Hepatocyte (in vitro differentiated cells): ENCODE measurements at regions not wholly inside any gene's neighbourhood (a gene's known extent, or its start where the extent isn't known, plus 50 kb on each side); places are given as distances from the start of the nearest gene placed in this dataset.

ENCODE experiments used
- DNase-seq: peaks from one replicate; pipeline ENCODE4 v3.0.0-alpha.2; 2016; ENCODE audit warnings: low spot score
- H2AFZ ChIP-seq: fragments of 200-600 bp; sonication (generic); 2 replicates; pipeline ENCODE4 v1.6.0; 2016; ENCODE audit warnings: antibody characterized with exemption, mild to moderate bottlenecking
- H3K27ac ChIP-seq: fragments of 200-600 bp; sonication (generic); 2 replicates; pipeline ENCODE4 v1.5.1; 2016; ENCODE audit warnings: mild to moderate bottlenecking
- H3K27me3 ChIP-seq: fragments of 200-600 bp; sonication (generic); 2 replicates; pipeline ENCODE4 v1.6.1; 2016
- H3K36me3 ChIP-seq: fragments of 200-600 bp; sonication (generic); replicated peaks from 2 replicates; pipeline ENCODE4 v1.5.1; 2016; ENCODE audit warnings: low read depth; ENCODE audit not compliant: insufficient read depth
- H3K4me1 ChIP-seq: fragments of 200-600 bp; sonication (generic); 2 replicates; pipeline ENCODE4 v1.5.1; 2016; ENCODE audit warnings: mild to moderate bottlenecking, moderate library complexity; ENCODE audit not compliant: insufficient read depth
- H3K4me2 ChIP-seq: fragments of 200-600 bp; sonication (generic); 2 replicates; pipeline ENCODE4 v1.6.0; 2016
- H3K4me3 ChIP-seq: fragments of 200-600 bp; sonication (generic); 2 replicates; pipeline ENCODE4 v1.5.1; 2016; ENCODE audit warnings: mild to moderate bottlenecking
- H3K79me2 ChIP-seq: fragments of 200-600 bp; sonication (generic); 2 replicates; pipeline ENCODE4 v1.6.0; 2017; ENCODE audit warnings: mild to moderate bottlenecking
- H3K9me2 ChIP-seq: fragments of 200-600 bp; sonication (generic); replicated peaks from 2 replicates; pipeline ENCODE4 v1.6.0; 2017; ENCODE audit warnings: mild to moderate bottlenecking; ENCODE audit not compliant: insufficient read depth
- H3K9me3 ChIP-seq: fragments of 200-600 bp; sonication (generic); 2 replicates; pipeline ENCODE4 v1.5.1; 2016; ENCODE audit warnings: low read depth, mild to moderate bottlenecking
- H4K20me1 ChIP-seq: fragments of 200-600 bp; sonication (generic); 2 replicates; pipeline ENCODE4 v1.6.0; 2016; ENCODE audit warnings: mild to moderate bottlenecking; ENCODE audit not compliant: insufficient read depth, poor library complexity, severe bottlenecking
- CTCF ChIP-seq: fragments of 200-600 bp; sonication (generic); IDR thresholded peaks from 2 replicates; pipeline ENCODE4 v1.5.1; 2016; ENCODE audit warnings: antibody characterized with exemption, mild to moderate bottlenecking; ENCODE audit not compliant: poor library complexity
- EZH2 ChIP-seq: fragments of 200-600 bp; sonication (generic); IDR thresholded peaks from 2 replicates; pipeline ENCODE4 v1.6.1; 2016; ENCODE audit warnings: antibody characterized with exemption, mild to moderate bottlenecking, borderline replicate concordance
- EZH2phosphoT487 ChIP-seq: fragments of 200-600 bp; sonication (generic); IDR thresholded peaks from one replicate; pipeline ENCODE4 v1.6.1; 2018; ENCODE audit warnings: antibody characterized with exemption, mild to moderate bottlenecking, low read depth, moderate library complexity; ENCODE audit not compliant: unreplicated experiment, severe bottlenecking
- WGBS: methylation state at CpG from one replicate; pipeline ENCODE4 v1.1.6; 2016; ENCODE audit warnings: low lambda C conversion rate; ENCODE audit errors: missing lambda C conversion rate; 5-methylcytosine and 5-hydroxymethylcytosine counted together

GRCh38 chr9:103625161-103625804 is 468.8 kb upstream of the SMC2 start:
- WGBS: 93% methylated on average over 2 of the region's 2 CpGs
- no peaks in the 10 kb centered on the region for H3K9me3 ChIP-seq
- no peaks in the 10 kb centered on the region for H3K36me3 ChIP-seq
- no peak overlapping the region for H3K4me3 ChIP-seq
- H3K9me2 ChIP-seq: no peaks in the 10 kb centered on the region
- no peaks in the 10 kb centered on the region for H3K27me3 ChIP-seq
- H3K4me2 ChIP-seq: no peak overlapping the region
- no peaks in the 10 kb centered on the region for H3K4me1 ChIP-seq
- H2AFZ ChIP-seq: no peak overlapping the region
- no peak overlapping the region for H3K27ac ChIP-seq
- TF ChIP-seq CTCF (no peak), EZH2 (no peak), EZH2phosphoT487 (no peak)
- DNase-seq: no peak
- H3K79me2 ChIP-seq: no peaks in the 10 kb centered on the region
- no peaks in the 10 kb centered on the region for H4K20me1 ChIP-seq

- Histone ChIP-seq H3K27me3 (no peaks in the 10 kb centered on the region), H3K9me3 (no peaks in the 10 kb centered on the region), H3K9me2 (no peaks in the 10 kb centered on the region), H3K4me2 (no peak overlapping the region), H2AFZ (no peak overlapping the region), H3K4me1 (no peaks in the 10 kb centered on the region), H3K27ac (no peak overlapping the region), H3K79me2 (no peaks in the 10 kb centered on the region), H3K36me3 (no peaks in the 10 kb centered on the region), H4K20me1 (no peaks in the 10 kb centered on the region), H3K4me3 (no peak overlapping the region)
- WGBS: 72% methylated on average over 1 of the region's 1 CpG
- DNase-seq: no peak
- TF ChIP-seq EZH2: no peak
- no peak for TF ChIP-seq EZH2phosphoT487
- TF ChIP-seq CTCF: no peak
Measured at GRCh38 chr9:103627731-103628130, 466.4 kb upstream of the SMC2 start.

GRCh38 chr9:103649086-103649485 is 445.0 kb upstream of the SMC2 start:
- Histone ChIP-seq H3K36me3 (no peaks in the 10 kb centered on the region), H2AFZ (no peak overlapping the region), H3K9me3 (no peaks in the 10 kb centered on the region), H3K4me1 (no peaks in the 10 kb centered on the region), H4K20me1 (no peaks in the 10 kb centered on the region), H3K4me3 (no peak overlapping the region), H3K9me2 (no peaks in the 10 kb centered on the region), H3K27ac (no peak overlapping the region), H3K27me3 (no peaks in the 10 kb centered on the region), H3K79me2 (no peaks in the 10 kb centered on the region), H3K4me2 (no peak overlapping the region)
- TF ChIP-seq EZH2phosphoT487 (no peak), CTCF (no peak), EZH2 (no peak)
- no peak for DNase-seq
- 85% methylated on average over 1 of the region's 1 CpG for WGBS

GRCh38 chr9:103658156-103658555 is 436.0 kb upstream of the SMC2 start:
- Histone ChIP-seq H3K27ac (no peak overlapping the region), H3K4me3 (no peak overlapping the region), H3K27me3 (no peaks in the 10 kb centered on the region), H3K36me3 (no peaks in the 10 kb centered on the region), H3K4me1 (no peaks in the 10 kb centered on the region), H2AFZ (no peak overlapping the region), H3K4me2 (no peak overlapping the region), H3K9me3 (no peaks in the 10 kb centered on the region), H3K9me2 (no peaks in the 10 kb centered on the region), H4K20me1 (no peaks in the 10 kb centered on the region), H3K79me2 (no peaks in the 10 kb centered on the region)
- no peak for DNase-seq
- TF ChIP-seq EZH2 (no peak), EZH2phosphoT487 (no peak), CTCF (no peak)
- WGBS: 87% methylated on average over 5 of the region's 5 CpGs
